ENCODE measurements at regions not wholly inside any gene's neighbourhood (a gene's known extent, or its start where the extent isn't known, plus 50 kb on each side); places are given as distances from the start of the nearest gene placed in this dataset.
A peak's percentile ranks its signal among the peaks of the same experiment; 100 is the strongest.

DNA sequence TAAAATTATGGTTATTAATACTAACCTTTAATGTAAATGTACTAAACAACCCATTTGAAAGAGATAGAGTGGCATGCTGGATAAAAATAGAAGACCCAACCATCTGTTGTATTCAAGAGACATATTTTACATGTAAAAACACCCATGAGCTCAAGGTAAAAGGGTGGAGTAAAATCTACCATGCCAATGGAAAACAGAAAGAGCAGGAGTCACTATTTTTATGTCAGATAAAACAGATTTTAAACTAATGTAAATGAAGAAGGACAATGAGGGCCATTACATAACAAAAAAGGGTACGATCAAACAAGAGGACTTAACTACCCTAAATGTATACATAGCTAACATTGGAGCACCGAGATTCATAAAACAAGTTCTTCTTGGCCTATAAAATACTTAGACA lies 66.3 kb downstream of the ITM2A start:
- no peak for DNase-seq

DNA sequence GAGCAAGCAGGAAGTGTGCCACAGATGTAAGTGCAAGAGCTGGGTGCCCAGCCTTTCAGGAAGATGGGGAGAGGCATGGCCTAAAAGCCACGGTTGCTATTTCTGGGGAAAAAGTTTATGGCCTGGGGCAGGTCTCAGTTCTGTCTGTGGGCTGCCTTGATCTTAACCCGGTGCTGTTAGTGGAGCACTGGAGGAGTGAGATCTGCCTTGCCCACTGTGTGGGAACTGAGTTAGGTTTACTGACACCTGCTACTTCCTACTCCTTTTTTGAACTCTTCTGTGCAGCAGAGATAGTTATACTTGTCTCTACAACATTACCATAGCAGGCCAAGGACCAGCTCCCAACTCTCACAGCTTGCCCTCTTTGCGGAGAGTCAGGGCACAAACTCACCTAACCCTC lies 76.5 kb downstream of the ITM2A start:
- DNase-seq, result no peak

DNA sequence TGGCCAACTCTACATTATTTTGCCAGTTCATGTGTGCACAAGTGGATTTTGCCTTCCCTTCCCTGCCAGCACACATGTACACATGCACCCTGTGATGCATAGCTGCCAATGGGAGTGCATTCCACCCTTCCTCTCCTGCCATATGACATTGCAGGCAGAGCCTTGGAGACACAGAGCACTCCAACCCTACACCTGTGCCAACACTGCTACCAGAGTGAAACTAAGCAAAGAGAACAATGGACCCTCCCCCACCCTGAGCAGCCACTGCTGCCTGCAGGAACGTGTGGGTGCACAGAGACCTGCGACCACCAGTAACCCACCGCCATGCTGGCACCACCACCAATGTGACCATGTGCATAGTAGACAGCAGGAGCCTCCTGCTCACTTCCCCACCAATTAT lies 78.4 kb downstream of the ITM2A start:
- DNase-seq, result no peak

DNA sequence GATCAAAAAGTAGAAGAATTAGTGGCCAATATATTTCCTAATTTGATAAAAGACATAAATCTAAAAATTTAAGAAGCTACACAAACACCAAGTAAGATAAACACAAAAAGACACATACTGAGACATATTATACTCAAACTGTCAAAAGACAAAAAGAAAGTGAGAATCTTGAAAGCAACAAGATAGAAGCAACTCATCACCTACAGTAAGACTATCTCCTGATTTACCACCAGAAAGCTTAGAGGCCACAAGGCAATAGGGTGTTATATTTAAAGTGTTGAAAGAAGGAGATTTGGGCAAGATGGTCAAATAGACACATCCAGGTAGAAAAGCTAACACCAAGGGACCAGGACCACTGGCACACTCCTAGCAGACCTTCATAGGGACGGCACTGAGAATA lies 79.4 kb downstream of the ITM2A start:
- DNase-seq, result no peak

DNA sequence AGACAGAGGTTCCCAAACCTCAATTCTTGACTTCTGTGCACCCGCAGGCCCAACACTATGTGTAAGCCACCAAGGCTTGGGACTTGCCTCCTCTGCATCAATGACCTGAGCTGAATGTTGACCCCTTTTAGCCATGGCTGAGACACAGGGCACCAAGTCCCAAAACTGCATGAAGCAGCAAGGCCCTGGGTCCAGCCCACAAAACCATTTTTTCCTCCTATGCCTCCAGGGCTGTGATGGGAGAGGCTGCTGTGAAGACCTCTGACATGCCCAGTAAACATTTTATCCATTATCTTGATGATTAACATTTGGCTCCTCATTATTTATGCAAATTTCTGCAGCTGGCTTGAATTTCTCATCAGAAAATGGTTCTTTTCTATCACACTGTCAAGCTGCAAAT lies 85.4 kb downstream of the ITM2A start:
- DNase-seq, result no peak

DNA sequence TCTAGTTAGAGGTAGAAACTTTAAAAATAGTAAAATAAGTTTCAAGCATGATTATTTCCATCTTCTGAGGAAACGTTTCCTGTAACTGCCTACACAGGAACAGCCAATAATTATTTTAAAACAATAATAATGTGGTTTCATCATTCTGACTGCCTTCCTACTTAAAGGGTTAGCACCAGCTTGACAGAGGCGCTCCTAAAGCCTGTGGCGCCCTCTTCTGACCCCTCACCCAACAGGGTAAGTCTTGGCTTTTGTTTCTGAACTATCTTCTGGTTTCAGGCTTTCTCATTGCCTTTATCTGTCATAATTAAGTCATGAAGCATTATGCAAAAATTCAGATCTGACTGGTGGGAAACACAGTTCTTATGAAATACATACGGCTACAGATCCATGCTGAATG lies 96.7 kb downstream of the ITM2A start:
- DNase-seq, result peak; percentile 2

DNA sequence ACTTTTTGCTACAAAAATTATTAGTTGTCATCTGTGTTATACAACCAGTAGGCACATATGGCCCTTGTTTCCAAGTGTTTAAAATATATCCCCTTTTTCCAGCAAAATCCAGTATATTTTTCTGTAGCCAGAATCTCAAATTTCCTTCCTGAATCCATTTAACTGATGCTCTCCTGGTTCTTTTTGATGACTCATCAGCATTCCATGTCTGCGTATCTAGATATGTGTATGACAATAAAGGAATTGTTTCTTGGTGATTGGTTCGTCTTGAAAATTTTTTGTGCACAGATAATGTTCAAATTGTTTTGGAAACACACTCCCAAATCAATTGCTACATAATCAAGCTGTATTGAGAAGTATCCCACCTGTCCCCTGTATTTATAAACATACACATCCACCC lies 98.3 kb downstream of the ITM2A start:
- DNase-seq, result no peak

DNA sequence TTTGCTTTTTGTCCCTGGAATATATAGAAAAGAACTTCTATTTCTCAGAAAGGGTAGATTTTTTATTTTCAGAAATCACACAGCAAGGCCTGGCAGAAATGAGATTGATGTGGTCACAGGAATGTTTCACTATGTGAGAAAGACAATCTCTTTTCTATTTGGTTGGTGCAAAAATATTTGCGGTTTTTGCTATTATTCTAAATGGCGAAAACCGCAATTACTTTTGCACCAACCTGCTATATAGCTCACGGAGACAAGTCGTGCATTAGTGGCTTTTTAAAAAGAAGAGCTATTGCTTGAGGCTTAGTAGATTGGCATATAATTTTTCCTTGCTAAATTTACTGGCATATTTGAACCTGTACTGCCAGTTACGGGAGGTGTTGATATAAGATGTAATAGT lies 100.4 kb downstream of the ITM2A start:
- DNase-seq, result no peak

DNA sequence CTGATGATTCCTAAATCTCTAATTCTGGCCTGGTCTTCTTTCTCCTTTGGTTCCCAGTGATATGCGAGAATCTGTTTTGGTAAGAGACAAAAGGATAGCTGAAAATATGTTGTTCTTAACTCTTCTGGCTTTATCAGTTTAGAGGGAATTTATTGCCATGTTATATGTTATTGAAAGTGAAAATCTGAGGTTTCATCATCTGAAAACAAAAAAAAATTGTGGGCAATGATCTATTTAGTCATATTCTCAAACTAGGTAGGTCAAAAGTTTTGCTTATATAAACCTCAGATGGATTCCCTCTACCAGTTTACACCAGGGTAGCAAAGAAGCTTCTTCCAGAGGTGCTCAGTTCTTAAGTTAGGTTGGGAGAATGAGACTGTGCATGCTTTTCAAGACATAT lies 103.6 kb downstream of the ITM2A start:
- DNase-seq, result no peak

DNA sequence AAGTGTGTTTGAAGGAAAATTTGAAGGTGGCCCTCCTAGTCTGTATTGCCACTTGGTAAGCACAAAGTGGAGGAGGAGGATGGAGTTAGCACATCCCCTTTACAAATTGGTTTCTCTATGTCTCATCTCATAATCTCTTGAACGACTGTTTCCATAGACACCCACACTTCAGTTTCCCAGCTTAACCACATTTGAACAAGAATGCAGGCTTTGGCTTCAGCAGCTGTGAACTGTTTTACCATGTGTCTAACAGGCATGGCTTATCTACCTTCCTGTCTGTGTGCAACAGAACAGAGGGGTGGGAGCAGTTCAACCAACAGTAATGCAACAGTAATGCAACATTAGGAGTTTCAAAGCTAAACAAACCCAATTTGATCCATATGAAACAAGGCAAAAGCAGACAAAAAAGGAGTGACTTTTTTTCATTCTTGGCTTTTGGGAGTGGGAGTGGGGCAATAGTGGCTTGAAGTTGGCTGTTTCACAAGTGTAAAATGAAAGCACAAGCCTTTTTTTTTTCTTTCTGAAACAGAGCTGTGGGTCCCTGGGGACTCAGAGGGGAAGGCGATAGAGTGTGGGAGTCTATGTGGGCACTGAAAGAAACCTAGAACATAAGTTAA lies 108.0 kb downstream of the ITM2A start:
- no peak for DNase-seq

DNA sequence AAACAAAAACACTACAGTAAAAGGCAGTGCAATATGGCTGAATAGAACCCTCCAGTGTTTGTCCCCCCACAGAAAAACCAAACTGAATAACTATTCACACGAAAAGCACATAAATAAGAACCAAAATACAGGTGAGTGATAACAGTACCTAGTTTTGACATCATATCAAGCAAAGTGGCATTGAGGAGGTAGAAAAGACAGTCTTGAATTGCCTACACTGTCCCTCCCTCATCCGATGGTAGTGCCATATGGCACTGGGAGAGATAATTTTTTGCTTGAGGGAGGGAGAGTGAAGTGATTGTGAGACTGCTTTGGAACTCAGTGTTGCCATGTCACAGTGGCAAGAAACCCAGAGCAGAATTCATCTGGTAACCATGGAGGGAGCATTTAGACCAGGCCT lies 99.2 kb downstream of the GPR174 start:
- no peak for DNase-seq

DNA sequence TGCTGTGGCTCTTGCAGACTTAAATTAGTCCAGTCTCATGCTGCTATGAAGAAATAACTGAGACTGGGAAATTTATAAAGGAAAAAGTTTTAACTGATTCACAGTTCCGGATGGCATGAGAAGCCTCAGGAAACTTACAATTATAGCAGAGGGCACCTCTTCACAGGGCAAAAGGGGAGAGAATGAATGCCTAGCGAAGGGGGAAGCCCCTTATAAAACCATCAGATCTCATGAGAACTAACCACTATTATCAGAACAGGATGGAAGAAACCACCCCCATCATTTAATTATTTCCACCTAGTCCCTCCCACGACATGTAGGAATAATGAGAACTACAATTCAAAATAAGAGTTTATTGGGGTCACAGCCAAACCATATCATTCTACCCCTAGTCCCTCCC lies 91.4 kb downstream of the GPR174 start:
- DNase-seq, result no peak

DNA sequence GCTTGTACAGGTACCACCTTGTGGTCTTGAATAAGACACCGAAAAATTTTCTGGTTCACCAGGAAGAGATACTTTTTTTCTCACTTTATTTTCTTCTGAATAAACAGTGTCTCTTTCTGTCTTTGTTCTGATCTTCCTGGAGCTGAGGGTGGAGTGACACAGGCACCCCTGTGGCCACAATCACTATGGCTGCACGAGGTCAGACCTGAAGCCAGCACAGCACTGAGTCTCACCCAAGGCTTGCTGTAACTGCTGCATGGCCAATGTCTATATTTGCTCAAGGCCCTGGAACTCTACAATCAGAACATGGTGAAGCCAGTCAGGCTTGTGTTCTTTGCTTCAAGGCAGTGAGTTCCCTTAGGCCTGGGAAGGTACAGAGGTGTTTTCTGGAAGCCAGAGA lies 87.2 kb downstream of the GPR174 start:
- DNase-seq, result no peak
